ENCODE measurements at regions not wholly inside any gene's neighbourhood (a gene's known extent, or its start where the extent isn't known, plus 50 kb on each side); places are given as distances from the start of the nearest gene placed in this dataset.
"Not testable (repeated sequence)": the region's sequence is repeated elsewhere in the genome, so short reads cannot be mapped to it uniquely, and the experiment has no call there.

DNA sequence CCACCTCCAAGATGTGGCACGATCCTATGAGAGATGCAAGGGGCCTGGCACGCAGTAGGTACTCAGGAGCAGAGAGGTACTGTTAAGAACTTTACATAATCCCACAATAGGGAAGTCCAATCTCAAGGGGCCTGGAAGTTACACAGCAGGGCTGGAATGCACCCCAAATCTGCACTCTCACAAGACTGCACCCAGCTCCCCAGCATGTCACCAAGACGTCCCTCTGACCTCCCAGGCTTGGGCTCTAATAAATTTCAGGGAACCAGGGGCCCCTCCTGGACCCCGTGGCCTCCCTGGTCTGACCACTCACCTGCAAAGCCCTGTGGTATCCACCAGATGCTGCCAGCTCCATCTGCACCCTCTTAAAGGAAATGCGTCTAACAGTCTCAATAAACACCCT is 94.9 kb downstream of the OAT start:
- DNase-seq, result no peak

- DNase-seq, result no peak
Observed at GRCh38 chr10:124323111-124323725, 95.5 kb downstream of the OAT start.

GRCh38 chr10:124322191-124322980 is 96.3 kb downstream of the OAT start:
- no peak for DNase-seq

GRCh38 chr10:124321433-124322089 is 97.2 kb downstream of the OAT start:
- no peak for DNase-seq

- DNase-seq, result no peak
Observed at GRCh38 chr10:124320778-124321432, 97.8 kb downstream of the OAT start.

DNA sequence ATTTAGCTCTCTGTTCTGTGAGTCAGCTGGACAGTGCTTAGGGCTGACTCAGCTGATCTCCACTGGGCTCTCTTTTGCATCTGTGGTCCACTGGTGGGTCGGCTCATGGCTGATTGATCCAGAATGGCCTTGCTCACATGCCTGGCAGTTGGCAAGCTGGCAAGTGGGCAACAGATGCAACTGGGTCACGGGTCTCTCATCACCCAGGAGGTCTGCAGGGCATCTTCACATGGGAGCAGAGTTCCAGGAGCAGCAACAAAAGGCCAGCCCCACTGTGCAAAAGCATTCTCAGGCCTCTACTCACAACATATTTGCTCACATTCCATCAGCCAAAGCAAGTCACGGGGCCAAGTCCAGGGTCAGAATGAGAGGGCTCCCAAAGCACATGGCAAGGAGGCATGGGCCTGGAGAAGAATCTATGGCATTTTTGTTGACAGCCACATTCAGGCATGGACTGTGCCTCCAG is 98.8 kb downstream of the OAT start:
- no peak for DNase-seq

DNA sequence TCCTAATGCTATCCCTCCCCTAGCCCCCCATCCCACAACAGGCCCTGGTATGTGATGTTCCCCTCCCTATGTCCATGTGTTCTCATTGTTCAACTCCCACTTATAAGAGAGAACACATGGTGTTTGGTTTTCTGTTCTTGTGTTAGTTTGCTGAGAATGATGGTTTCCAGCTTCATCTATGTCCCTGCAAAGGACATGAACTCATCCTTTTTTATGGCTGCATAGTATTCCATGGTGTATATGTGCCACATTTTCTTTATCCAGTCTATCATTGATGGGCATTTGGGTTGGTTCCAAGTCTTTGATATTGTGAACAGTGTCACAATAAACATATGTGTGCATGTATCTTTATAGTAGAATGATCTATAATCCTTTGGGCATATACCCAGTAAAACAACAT is 99.2 kb downstream of the OAT start:
- not testable (repeated sequence) for DNase-seq

DNA sequence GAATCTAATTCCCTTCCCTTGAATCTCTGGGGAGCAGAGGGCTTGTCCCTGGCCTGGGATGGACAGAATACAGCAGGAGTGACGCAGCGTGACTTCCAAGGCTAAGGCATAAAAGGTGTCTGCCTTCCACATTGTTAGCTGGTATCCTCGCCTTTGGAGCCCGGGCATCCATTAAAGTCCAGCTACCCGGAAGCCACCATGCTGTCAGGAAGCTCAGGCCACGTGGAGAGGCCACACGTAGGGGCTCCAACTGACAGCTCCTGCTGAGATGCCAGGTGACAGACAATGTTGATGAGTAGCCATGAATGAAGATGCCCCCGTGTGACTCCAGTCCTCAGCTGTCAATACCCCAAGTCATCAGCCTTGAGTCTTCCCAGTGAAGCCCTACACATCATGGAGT is 99.9 kb downstream of the OAT start:
- DNase-seq, result no peak

GRCh38 chr10:124318076-124318475 is 100.6 kb downstream of the OAT start:
- DNase-seq, result no peak

- no peak for DNase-seq
Observed at GRCh38 chr10:124316326-124316725, 102.4 kb downstream of the OAT start.

DNA sequence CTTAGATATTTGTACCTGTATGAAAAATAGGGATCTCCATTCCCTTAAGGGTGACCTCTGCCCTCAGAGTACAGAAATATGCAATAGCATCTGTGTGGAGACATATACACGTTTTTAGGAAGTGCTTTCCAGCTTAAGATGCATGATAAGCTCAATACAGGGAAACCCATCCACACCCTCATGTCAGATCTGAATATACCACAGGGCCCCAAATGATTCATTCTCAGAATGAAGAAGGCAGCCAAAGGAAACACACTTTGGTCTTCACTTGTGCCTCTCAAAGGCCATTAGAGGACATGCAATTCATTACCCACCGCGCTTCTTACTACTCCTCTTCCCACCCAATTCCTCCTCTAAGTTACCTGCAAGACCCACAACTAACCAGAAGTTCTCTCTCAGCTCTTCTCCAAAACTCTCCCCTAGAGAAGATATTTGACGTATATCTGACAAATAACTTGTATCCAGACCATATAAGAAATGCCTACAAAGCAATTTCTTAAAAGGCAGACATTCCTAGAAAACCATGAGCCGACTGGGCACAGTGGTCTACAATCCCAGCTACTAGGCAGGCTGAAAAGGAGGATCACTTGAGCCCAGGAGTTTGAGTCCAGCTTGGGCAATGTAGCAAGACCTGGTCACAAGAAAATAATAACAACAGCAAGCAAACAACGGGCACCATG is 103.0 kb downstream of the OAT start:
- no peak for DNase-seq

DNA sequence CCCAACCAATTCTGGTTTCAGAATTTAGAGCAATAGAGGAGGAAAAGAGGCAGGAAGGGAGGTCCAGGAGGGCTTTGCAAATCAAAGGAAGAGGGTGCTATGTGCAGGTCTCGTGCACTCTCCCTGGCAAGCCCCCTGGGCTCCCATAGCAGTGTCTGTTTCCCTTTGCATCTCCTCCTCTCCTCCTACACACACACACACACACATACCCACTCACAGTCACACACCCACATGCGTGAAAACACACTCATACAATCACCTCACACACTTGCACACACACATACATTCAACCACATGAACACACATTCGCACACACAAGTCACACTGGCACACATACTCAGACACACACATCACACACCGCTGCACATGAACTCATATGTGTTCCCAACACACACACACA is 105.3 kb downstream of the OAT start:
- no peak for DNase-seq

DNA sequence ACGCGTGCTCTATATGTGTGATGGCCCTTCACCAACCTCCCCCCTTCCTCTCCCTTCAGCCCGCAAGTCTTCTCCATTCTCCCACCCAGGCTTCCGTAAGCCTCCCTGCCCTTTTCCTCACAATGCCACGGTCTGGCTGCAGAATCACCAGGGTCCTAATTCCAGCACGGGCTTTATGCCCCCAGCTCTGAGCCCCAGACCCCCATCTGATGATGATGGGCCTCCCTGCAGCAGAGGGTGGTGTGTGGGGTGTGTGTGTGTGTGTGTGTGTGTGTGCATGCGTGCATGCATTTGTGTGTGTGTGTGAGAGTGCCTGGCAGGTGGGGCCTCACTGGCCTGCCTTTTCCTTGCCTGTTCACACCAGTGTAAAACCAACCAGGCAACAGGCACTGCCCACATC is 109.9 kb downstream of the OAT start:
- no peak for DNase-seq

GRCh38 chr10:124308056-124308645 is 110.6 kb downstream of the OAT start:
- no peak for DNase-seq

DNA sequence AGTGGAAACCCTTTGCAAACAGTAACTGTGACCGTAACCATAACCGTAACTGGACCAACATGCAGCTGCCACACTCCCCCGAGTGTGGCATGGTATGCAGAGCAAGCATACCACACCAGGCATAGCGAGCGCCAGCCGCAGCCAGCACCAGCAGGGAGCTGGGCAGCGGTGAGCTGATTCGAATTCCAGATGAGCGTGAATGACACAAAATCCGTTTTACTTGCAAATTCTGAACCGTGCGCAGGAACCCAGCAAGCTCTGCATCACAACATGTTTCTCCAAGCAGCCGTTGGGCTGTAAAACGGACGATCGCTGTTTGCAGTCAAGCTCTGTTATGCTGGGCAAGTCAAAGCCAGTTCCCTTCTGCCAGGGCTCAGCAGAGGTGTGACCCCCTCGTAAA is 111.1 kb downstream of the OAT start:
- no peak for DNase-seq

DNA sequence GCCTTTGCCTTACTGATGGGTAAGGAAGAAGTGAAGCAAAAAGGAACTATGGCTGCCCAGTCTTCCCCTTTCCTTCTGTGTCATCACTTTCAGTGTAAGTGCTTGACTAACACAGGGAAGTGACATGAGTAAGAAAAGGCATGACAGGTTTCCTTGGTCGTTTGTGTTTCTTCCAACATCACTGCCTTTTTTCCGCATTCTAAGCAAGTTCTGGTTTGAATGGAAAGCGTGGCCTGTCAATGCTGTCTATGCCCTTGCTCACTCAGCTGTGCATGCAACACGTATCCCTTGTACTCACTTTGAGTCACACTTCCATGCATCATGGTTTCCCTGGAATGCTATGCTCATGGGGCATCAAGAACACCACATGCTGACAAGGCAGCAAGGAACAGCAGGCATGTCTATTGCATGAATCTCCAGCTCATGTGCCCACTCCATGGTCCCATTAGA is 111.8 kb downstream of the OAT start:
- DNase-seq, result no peak

DNA sequence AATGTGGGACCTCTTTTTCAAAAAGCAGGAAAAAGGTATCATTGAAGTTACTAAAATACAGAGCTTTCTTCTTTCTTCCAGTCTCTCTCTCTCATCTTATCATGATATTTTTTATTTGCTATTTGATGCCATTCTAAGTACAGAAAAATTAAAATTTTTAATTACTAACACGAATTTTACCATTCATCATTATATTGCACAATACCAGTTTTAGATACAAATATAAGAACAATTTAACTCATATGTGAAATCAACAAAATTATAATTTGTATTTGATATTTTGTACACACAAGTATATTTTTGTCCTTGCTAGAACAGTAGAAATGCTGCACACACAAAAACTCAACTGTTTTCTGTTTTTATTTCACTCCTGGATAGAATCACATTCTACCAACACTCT is 112.2 kb downstream of the OAT start:
- DNase-seq, result no peak

DNA sequence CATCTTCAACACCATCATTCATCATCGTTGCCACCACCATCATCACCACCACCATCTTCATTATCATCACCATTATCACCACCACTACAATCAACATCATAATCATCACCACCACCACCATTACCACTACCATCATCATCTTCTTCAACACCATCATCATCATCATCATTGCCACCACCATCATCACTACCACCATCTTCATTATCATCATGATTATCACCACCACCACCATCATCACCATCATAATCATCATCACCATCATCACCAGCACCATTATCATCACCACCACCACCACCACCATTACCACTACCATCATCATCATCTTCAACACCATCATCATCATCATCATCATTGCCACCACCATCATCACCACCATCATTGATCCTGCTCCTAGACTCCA is 112.7 kb downstream of the OAT start:
- DNase-seq, result no peak

DNA sequence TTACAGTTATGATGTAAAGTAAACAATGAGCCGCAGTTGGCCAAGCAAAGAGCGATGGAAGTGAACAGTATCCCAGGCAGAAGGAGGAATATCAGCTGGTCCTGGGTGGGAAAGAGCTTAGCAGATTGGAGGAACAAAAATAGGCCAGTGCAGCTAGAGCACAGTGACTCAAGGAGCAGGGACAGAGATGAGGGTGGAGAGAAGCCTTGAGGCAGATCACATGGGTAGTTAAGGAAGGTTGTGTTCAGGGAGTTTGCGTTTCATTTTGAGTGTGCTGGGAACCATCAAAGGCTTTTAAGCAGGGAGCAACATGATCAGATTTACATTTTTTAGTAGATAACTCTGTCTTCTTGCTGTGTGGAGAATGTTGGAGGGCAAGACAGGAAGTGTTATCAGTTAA is 113.6 kb downstream of the OAT start:
- no peak for DNase-seq

- DNase-seq, result no peak
Observed at GRCh38 chr10:124303662-124304418, 114.9 kb downstream of the OAT start.

- DNase-seq, result no peak
Observed at GRCh38 chr10:124302951-124303505, 115.7 kb downstream of the OAT start.

Measured in NCI-H1436 (cell line).